Activated CD8-positive, alpha-beta T cell treated with anti-CD3 and anti-CD28 coated beads for 36 hours (primary cell): ENCODE measurements at regions not wholly inside any gene's neighbourhood (a gene's known extent, or its start where the extent isn't known, plus 50 kb on each side); places are given as distances from the start of the nearest gene placed in this dataset.

Experiments
- ATAC-seq: fragments of 200-7000 bp; cut with Tn5 transposase; one replicate; pipeline ENCODE4 v1.10.0; 2021; ENCODE audit warnings: mild to moderate bottlenecking, moderate library complexity
- CTCF ChIA-PET: fragments of 350-600 bp; sonication (Branson Sonifier 250); formaldehyde crosslinking; loops from one replicate; lab custom pipeline; 2021; ENCODE audit warnings: antibody characterized with exemption; lab: Charles Lee
- POLR2A ChIA-PET: fragments of 350-600 bp; sonication (Branson Sonifier 250); formaldehyde crosslinking; loops from one replicate; lab custom pipeline; 2021; ENCODE audit warnings: antibody characterized with exemption; lab: Charles Lee
- DNase-seq: peaks from one replicate; pipeline ENCODE4 v3.0.0-alpha.2; 2020
- H3K27ac Mint-ChIP-seq: one replicate; pipeline ENCODE4 v1.8.0; 2021; ENCODE audit warnings: mild to moderate bottlenecking, mixed read lengths
- H3K27me3 Mint-ChIP-seq: one replicate; pipeline ENCODE4 v1.8.0; 2021; ENCODE audit warnings: mixed read lengths
- H3K36me3 Mint-ChIP-seq: one replicate; pipeline ENCODE4 v1.8.0; 2021; ENCODE audit warnings: low read depth, mixed read lengths
- H3K4me1 Mint-ChIP-seq: one replicate; pipeline ENCODE4 v1.8.0; 2021; ENCODE audit warnings: low read depth, mixed read lengths
- H3K4me3 Mint-ChIP-seq: one replicate; pipeline ENCODE4 v1.8.0; 2021; ENCODE audit warnings: mild to moderate bottlenecking, moderate library complexity, mixed read lengths
- H3K9me3 Mint-ChIP-seq: one replicate; pipeline ENCODE4 v1.8.0; 2021; ENCODE audit warnings: mixed read lengths
- intact Hi-C: fragments of 100-400 bp; cut with micrococcal nuclease; formaldehyde crosslinking; loops from one replicate; pipeline ENCODE4 v1.10.0; 2022
- TF ChIP-seq, protein P1 (sequence below): fragments of 200-600 bp; IDR thresholded peaks from one replicate; pipeline ENCODE4 v1.8.0; 2022; ENCODE audit warnings: antibody characterized with exemption, mild to moderate bottlenecking

DNA sequence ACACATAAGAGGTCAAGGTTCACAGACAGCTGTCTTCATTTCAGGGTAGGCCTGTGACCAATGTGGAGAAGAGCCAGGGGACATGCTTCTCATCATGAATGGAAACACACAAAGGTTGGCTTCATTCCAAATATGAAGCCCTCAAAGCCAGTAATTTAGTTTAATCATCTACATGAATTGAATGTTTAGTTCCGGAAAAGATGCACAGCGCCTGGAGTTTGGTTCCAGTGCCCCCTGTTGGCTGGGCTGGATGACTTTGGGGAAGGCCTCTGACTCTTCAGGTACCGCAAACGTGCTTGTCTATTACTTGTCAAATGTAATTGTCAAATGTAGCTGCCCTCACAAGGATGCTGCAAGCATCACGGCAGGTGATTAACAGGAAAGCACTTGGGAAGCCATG is 130.7 kb downstream of the ADRA2A start:
- no peak overlapping the region for H3K4me3 Mint-ChIP-seq
- intact Hi-C loops, result loop anchor here (10.0 kb wide), 1 partner anchor 133 kb away; the partner anchor contains the start of gene ADRA2A
- H3K27me3 Mint-ChIP-seq, result no peaks in the 10 kb centered on the region
- H3K36me3 Mint-ChIP-seq, result no peaks in the 10 kb centered on the region
- no peak overlapping the region for H3K27ac Mint-ChIP-seq
- no peaks in the 10 kb centered on the region for H3K4me1 Mint-ChIP-seq
- DNase-seq (peak; percentile 53), ATAC-seq (no peak)
- CTCF ChIA-PET, result interaction anchor here (1.3 to 2.6 kb wide), 3 partner anchors 132 to 599 kb away, joined by 3 to 15 read pairs (median 7); partner anchors contain the start of gene ADRA2A
- POLR2A ChIA-PET, result no interaction called here
- TF ChIP-seq, protein P1, sequence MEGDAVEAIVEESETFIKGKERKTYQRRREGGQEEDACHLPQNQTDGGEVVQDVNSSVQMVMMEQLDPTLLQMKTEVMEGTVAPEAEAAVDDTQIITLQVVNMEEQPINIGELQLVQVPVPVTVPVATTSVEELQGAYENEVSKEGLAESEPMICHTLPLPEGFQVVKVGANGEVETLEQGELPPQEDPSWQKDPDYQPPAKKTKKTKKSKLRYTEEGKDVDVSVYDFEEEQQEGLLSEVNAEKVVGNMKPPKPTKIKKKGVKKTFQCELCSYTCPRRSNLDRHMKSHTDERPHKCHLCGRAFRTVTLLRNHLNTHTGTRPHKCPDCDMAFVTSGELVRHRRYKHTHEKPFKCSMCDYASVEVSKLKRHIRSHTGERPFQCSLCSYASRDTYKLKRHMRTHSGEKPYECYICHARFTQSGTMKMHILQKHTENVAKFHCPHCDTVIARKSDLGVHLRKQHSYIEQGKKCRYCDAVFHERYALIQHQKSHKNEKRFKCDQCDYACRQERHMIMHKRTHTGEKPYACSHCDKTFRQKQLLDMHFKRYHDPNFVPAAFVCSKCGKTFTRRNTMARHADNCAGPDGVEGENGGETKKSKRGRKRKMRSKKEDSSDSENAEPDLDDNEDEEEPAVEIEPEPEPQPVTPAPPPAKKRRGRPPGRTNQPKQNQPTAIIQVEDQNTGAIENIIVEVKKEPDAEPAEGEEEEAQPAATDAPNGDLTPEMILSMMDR, result peak; percentile 26
- H3K9me3 Mint-ChIP-seq, result no peaks in the 10 kb centered on the region

DNA sequence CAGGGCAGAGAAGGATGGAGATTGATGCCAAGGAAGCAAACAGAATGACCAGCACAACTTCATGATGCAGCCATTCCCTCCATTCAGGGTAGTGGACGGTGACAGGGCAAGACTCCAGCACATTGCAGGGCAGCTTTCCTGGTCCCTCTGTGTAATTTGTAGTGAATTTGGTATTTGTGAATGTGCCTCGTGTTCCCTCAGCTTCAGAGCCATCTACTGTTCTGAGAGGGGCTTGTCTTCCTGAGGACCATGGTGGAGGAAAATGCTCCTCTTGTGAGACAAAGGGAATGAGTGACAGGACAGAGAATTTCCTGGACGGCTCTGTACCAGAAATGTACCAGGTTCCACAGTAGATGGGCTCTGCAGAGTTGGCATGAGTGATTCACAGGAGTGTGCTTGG is 132.1 kb downstream of the ADRA2A start:
- Mint-ChIP-seq H3K36me3 (no peaks in the 10 kb centered on the region), H3K27me3 (no peaks in the 10 kb centered on the region), H3K27ac (no peak overlapping the region), H3K4me1 (no peaks in the 10 kb centered on the region), H3K9me3 (no peaks in the 10 kb centered on the region), H3K4me3 (no peak overlapping the region)
- intact Hi-C loops, result loop anchor here (10.0 kb wide), 1 partner anchor 134 kb away; the partner anchor contains the start of gene ADRA2A
- DNase-seq (no peak), ATAC-seq (no peak)
- TF ChIP-seq, protein P1, result no peak
- ChIA-PET POLR2A (no interaction called here), CTCF (interaction anchor here (0.6 kb wide), 1 partner anchor 39 kb away, joined by 3 read pairs; no protein-coding TSS in a partner anchor)

- intact Hi-C loops, result loop anchor here (10.0 kb wide), 1 partner anchor 135 kb away; the partner anchor contains the start of gene ADRA2A
- Mint-ChIP-seq H3K4me1 (no peaks in the 10 kb centered on the region), H3K36me3 (no peaks in the 10 kb centered on the region), H3K9me3 (peaks cover 1% of the 10 kb centered on the region), H3K27ac (no peak overlapping the region), H3K4me3 (no peak overlapping the region), H3K27me3 (no peaks in the 10 kb centered on the region)
- ATAC-seq, result no peak
- CTCF ChIA-PET, result interaction anchor here (0.9 to 1.5 kb wide), 2 partner anchors 134 to 148 kb away, joined by 4 to 6 read pairs; no protein-coding TSS in a partner anchor
- no peak for DNase-seq
- TF ChIP-seq, protein P1, result no peak
- POLR2A ChIA-PET, result no interaction called here
These were observed 132.9 kb downstream of the ADRA2A start for GRCh38 chr10:111209692-111210091.

- ChIA-PET POLR2A (no interaction called here), CTCF (interaction anchor here (1.2 kb wide), 1 partner anchor 601 kb away, joined by 3 read pairs; no protein-coding TSS in a partner anchor)
- Mint-ChIP-seq H3K36me3 (no peaks in the 10 kb centered on the region), H3K4me1 (no peaks in the 10 kb centered on the region), H3K27me3 (peaks cover 2% of the 10 kb centered on the region), H3K27ac (no peak overlapping the region), H3K9me3 (peaks cover 1% of the 10 kb centered on the region), H3K4me3 (no peak overlapping the region)
- DNase-seq (no peak), ATAC-seq (no peak)
- TF ChIP-seq, protein P1, result no peak
- intact Hi-C loops, result no loop called here
These were observed 134.4 kb downstream of the ADRA2A start for GRCh38 chr10:111211241-111211640.

- POLR2A ChIA-PET, result no interaction called here
These were observed 134.9 kb downstream of the ADRA2A start for GRCh38 chr10:111211706-111212105.

More at GRCh38 chr10:111211706-111212105, 134.9 kb downstream of the ADRA2A start:
- Mint-ChIP-seq H3K4me1 (no peaks in the 10 kb centered on the region), H3K4me3 (no peak overlapping the region), H3K9me3 (peaks cover 1% of the 10 kb centered on the region), H3K27me3 (peaks cover 2% of the 10 kb centered on the region), H3K27ac (no peak overlapping the region), H3K36me3 (no peaks in the 10 kb centered on the region)
- TF ChIP-seq, protein P1, result no peak
- no peak for ATAC-seq
- intact Hi-C loops, result no loop called here
- no peak for DNase-seq
- CTCF ChIA-PET, result no interaction called here
